ENCODE measurements at regions not wholly inside any gene's neighbourhood (a gene's known extent, or its start where the extent isn't known, plus 50 kb on each side); places are given as distances from the start of the nearest gene placed in this dataset.

GRCh38 chr1:4164965-4165364, 264.9 kb upstream of the C1orf174 start:
- no peak for TF ChIP-seq CTCF (IDR thresholded peaks at IDR 0.05)
- no peak for TF ChIP-seq POLR2A (IDR thresholded peaks at IDR 0.05)
